Thyroid gland (tissue), 4 donors: ENCODE measurements at regions not wholly inside any gene's neighbourhood (a gene's known extent, or its start where the extent isn't known, plus 50 kb on each side); places are given as distances from the start of the nearest gene placed in this dataset.

Source experiments
- DNase-seq, 2 donors: peaks; one replicate each; pipeline ENCODE4 v3.0.0-alpha.2; 2019
- H3K27ac ChIP-seq, 3 donors: fragments of 200-600 bp; sonication (generic); 1 replicate in 2 of 3; 2 replicates in 1 of 3; pipeline ENCODE4 v1.5.1; 2016 to 2019; ENCODE audit warnings: mild to moderate bottlenecking in 1 of 3, moderate library complexity in 1 of 3
- H3K27me3 ChIP-seq: fragments of 200-600 bp; sonication (generic); one replicate; pipeline ENCODE4 v1.5.1; 2019
- H3K36me3 ChIP-seq, 2 donors: fragments of 200-600 bp; sonication (generic); one replicate each; pipeline ENCODE4 v1.5.1; 2016 to 2019
- H3K4me1 ChIP-seq, 2 donors: fragments of 200-600 bp; sonication (generic); one replicate each; pipeline ENCODE4 v1.5.1; 2017 to 2019
- H3K4me3 ChIP-seq, 3 donors: fragments of 200-600 bp; sonication (generic); replicated peaks in 1 of 3; 1 replicate in 2 of 3; 2 replicates in 1 of 3; pipeline ENCODE4 v1.5.1; 2016; ENCODE audit warnings: mild to moderate bottlenecking in 1 of 3
- H3K9me3 ChIP-seq: fragments of 200-600 bp; sonication (generic); one replicate; pipeline ENCODE4 v1.5.1; 2017
- POLR2A ChIP-seq, 2 donors: fragments of 450-650 bp; IDR thresholded peaks; one replicate each; pipeline ENCODE4 v1.6.1; 2017; ENCODE audit warnings: antibody characterized with exemption in 2 of 2, mild to moderate bottlenecking in 2 of 2, moderate library complexity in 1 of 2
- WGBS, 2 donors: methylation state at CpG; one replicate each; pipeline ENCODE4 v1.1.5; 2017; 5-methylcytosine and 5-hydroxymethylcytosine counted together
- intact Hi-C: fragments of 100-400 bp; cut with DNase I; formaldehyde crosslinking; loops from one replicate; pipeline ENCODE4 v1.15.1; 2023
- TF ChIP-seq, protein P1 (sequence below), 6 experiments: fragments of 200-600 bp in 3 of 6; fragments of 450-650 bp in 3 of 6; sonication (generic) in 3 of 6; IDR thresholded peaks; one replicate each; pipeline ENCODE4 v1.5.1; 2016 to 2019; ENCODE audit warnings: antibody characterized with exemption in 6 of 6, mild to moderate bottlenecking in 2 of 6, inconsistent platforms in 1 of 6, moderate library complexity in 1 of 6

- TF ChIP-seq POLR2A (IDR thresholded peaks at IDR 0.05) = no peak
- TF ChIP-seq, protein P1, sequence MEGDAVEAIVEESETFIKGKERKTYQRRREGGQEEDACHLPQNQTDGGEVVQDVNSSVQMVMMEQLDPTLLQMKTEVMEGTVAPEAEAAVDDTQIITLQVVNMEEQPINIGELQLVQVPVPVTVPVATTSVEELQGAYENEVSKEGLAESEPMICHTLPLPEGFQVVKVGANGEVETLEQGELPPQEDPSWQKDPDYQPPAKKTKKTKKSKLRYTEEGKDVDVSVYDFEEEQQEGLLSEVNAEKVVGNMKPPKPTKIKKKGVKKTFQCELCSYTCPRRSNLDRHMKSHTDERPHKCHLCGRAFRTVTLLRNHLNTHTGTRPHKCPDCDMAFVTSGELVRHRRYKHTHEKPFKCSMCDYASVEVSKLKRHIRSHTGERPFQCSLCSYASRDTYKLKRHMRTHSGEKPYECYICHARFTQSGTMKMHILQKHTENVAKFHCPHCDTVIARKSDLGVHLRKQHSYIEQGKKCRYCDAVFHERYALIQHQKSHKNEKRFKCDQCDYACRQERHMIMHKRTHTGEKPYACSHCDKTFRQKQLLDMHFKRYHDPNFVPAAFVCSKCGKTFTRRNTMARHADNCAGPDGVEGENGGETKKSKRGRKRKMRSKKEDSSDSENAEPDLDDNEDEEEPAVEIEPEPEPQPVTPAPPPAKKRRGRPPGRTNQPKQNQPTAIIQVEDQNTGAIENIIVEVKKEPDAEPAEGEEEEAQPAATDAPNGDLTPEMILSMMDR (IDR thresholded peaks at IDR 0.05) = no peak
- WGBS, 2 donors = 96 to 97% methylated on average over 24 to 36 of the region's 41 CpGs
Measured at GRCh38 chr11:23404225-23405160, 544.2 kb upstream of the CCDC179 start.

DNA sequence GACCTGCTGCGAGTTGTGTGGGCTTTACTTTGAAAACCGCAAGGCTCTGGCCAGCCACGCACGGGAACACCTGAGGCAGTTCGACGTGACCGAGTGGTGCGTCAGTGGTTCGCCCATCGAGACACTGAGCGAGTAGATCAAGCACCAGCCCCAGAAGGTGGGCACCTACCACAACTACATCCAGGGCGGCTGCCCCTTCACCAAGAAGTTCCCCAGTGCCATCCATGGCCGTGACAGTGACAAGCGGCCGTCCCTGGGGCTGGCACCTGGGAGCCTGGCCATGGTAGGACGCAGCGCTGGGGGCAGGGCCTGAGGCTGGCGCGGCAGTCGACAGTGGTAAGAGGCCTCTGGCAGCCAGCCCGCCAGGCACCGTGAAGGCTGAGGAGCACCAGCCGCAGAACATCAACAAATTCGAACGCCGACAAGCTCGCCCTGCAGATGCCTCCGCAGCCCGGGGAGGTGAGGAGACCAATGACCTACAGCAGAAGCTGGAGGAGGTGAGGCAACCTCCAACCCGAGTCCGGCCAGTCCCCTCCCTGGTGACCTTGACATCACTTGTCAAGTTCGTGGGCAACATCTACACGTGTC lies 545.2 kb upstream of the CCDC179 start:
- DNase-seq = no peak
- WGBS, 2 donors = 97 to 98% methylated on average over 31 to 32 of the region's 33 CpGs

More at GRCh38 chr11:23404225-23405160, 544.2 kb upstream of the CCDC179 start:
- Histone ChIP-seq H3K9me3 (no peaks in the 10 kb centered on the region), H3K4me1 (no peaks in the 10 kb centered on the region), H3K27ac (no peak overlapping the region), H3K36me3 (no peaks in the 10 kb centered on the region), H3K27me3 (no peaks in the 10 kb centered on the region), H3K4me3 (no peak overlapping the region)
- intact Hi-C loops = no loop called here
- DNase-seq = no peak

DNA sequence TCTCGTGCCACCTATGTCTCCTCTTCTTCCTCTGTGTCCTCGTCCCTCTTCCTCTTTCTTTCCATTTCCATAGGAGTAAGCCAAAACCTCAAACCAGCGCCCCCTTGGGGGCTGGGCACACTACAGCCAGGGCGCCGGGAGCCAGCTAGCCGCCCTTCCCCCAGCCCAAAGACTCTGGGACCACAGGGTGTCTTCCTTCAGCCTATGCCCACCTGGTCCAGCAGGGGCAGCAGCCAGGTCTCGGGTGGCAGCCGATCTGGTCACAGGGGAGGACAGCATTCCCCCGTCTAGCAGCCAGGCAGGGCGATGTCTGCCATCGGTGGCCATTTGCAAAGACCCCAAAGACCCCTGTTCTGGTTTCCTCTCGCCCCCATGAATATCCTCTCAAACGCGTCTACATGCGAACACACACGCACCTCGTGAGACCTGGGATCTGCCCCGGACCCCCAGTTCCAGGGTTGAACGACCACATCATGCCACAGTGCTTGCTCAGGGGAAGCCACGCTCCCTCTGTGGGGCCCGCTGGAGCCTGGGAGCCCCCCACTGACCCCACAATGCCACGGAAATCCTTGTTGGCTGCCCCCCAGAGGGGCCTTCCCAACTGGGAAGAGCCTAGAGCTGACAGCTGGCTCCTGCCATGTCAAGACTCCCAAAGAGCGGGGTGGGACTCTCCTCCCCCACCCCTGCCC lies 546.0 kb upstream of the CCDC179 start:
- Histone ChIP-seq H3K27ac (no peak overlapping the region), H3K36me3 (no peaks in the 10 kb centered on the region), H3K4me3 (no peak overlapping the region), H3K27me3 (no peaks in the 10 kb centered on the region), H3K4me1 (no peaks in the 10 kb centered on the region), H3K9me3 (no peaks in the 10 kb centered on the region)
- DNase-seq = no peak
- intact Hi-C loops = no loop called here
- TF ChIP-seq, protein P1 (IDR thresholded peaks at IDR 0.05) = no peak
- no peak for TF ChIP-seq POLR2A (IDR thresholded peaks at IDR 0.05)
- 91 to 95% methylated on average over 20 to 23 of the region's 23 CpGs for WGBS, 2 donors

More for the DNA sequence above, 545.2 kb upstream of the CCDC179 start:
- Histone ChIP-seq H3K27ac (no peak overlapping the region), H3K27me3 (no peaks in the 10 kb centered on the region), H3K9me3 (no peaks in the 10 kb centered on the region), H3K36me3 (no peaks in the 10 kb centered on the region), H3K4me3 (no peak overlapping the region), H3K4me1 (no peaks in the 10 kb centered on the region)
- intact Hi-C loops = no loop called here
- TF ChIP-seq, protein P1 (IDR thresholded peaks at IDR 0.05) = no peak
- TF ChIP-seq POLR2A (IDR thresholded peaks at IDR 0.05) = no peak

DNA sequence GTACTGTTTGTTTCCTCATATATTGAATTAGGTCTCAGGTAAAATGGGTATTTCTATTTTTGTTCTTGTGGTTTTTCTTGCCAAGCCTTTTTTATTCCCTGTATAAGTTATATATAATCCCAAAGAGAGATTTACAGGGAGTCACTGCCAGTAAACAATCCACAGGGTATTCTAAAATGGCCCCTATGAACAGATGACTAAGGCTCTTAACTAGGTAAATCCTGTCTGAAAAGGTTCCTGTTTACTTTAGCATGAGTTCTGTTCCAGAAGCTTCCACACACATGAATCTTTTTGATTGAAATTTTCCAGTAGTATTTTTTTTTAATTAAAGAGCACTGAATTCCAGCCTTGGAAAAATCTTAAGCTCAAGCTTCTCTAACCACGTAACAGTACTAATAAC lies 552.8 kb upstream of the CCDC179 start:
- intact Hi-C loops = no loop called here
- WGBS, 2 donors = 78 to 89% methylated on average over 1 of the region's 1 CpG
- TF ChIP-seq, protein P1 (IDR thresholded peaks at IDR 0.05) = no peak
- no peak for TF ChIP-seq POLR2A (IDR thresholded peaks at IDR 0.05)
- H3K27ac ChIP-seq = no peak overlapping the region
- no peaks in the 10 kb centered on the region for H3K4me1 ChIP-seq
- DNase-seq = no peak
- H3K4me3 ChIP-seq = no peak overlapping the region
- H3K36me3 ChIP-seq = no peaks in the 10 kb centered on the region
- no peaks in the 10 kb centered on the region for H3K9me3 ChIP-seq
- no peaks in the 10 kb centered on the region for H3K27me3 ChIP-seq
